Right lung (tissue), 2 donors: ENCODE measurements at regions not wholly inside any gene's neighbourhood (a gene's known extent, or its start where the extent isn't known, plus 50 kb on each side); places are given as distances from the start of the nearest gene placed in this dataset.
"Not testable (repeated sequence)": the region's sequence is repeated elsewhere in the genome, so short reads cannot be mapped to it uniquely, and the experiment has no call there.

Experiments used
- DNase-seq, 2 donors: peaks; one replicate each; pipeline ENCODE4 v3.0.0-alpha.2; 2013

DNA sequence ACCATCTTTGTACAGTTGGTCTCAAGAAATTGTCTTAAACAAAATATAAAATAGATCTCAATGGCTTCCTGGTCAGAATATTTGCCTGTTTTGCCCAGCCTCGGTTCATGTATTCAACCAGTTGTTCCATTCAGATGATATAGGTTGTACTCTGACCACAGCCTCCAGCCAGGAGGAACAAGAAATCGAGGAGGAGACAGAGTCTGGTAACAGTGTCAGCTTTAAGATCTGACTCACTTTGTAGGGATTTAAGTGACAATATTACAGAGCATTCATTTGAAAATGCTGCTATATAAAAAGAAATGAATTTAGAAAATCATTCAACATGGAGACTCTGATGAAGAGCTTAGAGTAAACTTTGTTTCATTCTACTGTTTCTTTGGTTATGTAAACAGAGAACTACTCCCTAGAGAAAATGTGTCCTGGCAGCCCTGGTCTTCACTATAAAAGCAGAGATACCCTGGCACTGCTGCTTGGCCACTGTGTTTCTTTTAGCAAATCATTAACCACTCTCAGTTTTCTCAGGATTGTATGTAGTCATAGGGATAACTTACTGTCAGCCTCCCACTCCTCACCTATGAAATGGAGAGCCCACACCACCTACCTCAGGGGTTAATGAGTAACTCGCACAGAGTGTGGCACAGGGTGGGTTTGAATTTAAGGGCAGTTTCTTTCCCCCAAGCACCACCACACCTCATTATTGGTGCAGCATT is 53.5 kb downstream of the PAGE2 start:
- DNase-seq: no peak

DNA sequence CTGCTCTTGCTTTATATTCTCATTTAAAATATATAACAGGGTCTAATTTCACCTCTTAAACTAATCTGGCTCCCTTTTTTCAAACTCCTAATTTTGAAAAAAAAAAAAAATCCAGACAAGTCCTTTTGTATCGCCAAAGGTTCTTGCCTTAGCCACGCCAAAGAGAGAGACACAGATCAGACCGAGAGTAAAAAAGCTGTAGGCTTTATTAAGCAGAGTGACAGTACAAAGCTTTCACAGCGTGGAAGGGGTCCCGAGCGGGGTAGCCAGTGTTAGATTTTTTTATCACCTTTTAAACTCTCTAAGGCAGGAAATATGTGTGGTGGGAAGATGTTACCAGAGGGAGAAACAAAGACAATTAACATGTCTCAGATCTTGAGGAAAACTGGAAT is 54.1 kb downstream of the PAGE2 start:
- DNase-seq: no peak

- DNase-seq: no peak
These were observed 54.8 kb downstream of the PAGE2 start for GRCh38 chrX:55143621-55144020.

DNA sequence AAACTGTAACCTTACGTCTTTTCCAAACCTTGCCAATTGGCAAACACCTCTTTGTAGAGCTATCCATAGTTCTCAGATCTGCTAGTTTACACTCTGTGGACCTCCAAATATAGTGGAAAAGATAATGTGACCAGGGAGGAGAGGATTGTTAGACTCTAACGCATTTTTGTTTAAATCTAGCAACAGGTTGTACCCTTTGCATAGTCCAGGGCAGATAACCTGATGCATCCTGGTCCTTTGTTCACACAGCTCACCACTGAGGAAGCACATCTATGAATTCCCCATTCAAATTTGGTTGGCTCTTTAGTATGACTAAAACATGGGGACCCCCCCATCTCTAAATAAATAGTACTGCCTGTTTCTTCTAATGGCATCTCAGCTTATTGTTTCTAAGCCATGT is 55.9 kb downstream of the PAGE2 start:
- DNase-seq: no peak

- no peak for DNase-seq
These were observed 60.4 kb downstream of the PAGE2 start for GRCh38 chrX:55149242-55149641.

DNA sequence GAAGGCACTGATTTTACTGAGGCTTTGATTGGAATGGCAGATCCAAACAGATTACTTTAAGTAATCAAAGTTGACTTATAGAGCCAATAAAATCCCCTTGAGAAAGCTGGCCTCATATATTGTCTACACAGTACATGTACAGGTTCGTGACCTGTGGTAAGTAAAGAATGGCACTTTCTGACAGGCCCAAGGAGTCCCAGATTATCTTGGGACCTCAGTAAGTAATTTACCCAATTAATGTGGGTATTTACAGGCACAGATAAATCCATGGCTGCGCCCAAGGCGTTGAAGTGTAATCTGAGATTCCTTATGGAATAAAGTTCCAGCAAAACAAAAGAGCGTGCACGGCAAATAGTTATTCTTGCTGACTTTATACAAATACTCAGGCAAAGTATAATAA is 62.4 kb downstream of the PAGE2 start:
- DNase-seq: no peak

DNA sequence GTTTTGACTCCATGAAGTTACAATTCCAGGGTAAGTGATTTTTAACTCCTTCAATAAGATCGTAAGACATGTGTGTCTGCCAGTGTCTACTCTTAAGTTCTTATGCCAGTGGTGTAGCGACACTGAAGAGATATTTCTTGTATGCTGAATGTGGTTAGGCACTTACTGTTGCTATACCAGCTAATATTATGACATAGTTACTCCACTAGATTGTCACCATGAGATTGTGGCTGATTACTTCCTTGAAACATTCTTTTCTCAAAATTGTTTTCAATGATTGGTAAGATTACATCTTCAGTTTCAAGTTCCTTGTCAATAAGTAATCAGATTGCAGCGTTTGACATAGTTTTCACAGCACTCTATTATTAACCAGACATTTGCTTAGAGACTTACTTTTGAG is 60.6 kb upstream of the PAGE5 start:
- no peak for DNase-seq

- DNase-seq: peak; percentile 92 to 93
These were observed 59.2 kb upstream of the PAGE5 start for GRCh38 chrX:55160685-55161552.

DNA sequence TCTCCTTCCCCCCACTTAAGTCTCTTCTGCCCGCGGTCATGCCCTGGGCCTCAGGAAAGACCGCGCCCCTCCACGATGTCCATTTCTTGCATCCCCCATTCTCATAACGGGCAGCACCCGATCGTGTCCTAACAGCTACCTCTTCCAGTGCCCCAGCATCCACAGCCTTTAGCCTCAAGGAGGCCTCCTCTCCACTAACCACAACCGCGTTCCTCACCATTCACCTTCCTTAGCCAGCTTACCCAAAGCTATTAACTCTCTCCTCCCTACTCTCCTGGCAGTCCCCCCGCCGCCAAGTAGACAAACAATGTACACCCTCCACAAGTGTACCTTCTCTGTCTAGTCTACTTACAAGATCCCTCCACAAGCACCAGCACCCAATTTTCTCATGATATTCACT is 58.6 kb upstream of the PAGE5 start:
- DNase-seq: no peak

GRCh38 chrX:55163171-55163570 is 57.0 kb upstream of the PAGE5 start:
- no peak for DNase-seq

DNA sequence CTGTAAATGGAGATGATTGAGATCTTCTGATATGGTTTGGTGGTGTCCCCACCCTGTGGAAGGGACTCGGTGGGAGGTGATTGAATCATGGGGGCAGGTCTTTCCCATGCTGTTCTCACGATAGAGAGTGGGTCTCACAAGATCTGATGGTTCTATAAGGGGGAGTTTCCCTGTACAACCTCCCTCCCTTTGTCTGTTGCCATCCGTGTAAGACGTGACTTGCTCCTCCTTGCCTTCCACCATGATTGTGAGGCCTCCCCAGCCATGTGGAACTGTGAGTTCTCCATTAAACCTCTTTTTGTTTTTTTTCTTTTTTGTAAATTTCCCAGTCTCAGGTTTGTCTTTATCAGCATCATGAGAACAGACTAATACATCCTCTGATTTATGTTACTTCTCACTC is 55.1 kb upstream of the PAGE5 start:
- not testable (repeated sequence) for DNase-seq

DNA sequence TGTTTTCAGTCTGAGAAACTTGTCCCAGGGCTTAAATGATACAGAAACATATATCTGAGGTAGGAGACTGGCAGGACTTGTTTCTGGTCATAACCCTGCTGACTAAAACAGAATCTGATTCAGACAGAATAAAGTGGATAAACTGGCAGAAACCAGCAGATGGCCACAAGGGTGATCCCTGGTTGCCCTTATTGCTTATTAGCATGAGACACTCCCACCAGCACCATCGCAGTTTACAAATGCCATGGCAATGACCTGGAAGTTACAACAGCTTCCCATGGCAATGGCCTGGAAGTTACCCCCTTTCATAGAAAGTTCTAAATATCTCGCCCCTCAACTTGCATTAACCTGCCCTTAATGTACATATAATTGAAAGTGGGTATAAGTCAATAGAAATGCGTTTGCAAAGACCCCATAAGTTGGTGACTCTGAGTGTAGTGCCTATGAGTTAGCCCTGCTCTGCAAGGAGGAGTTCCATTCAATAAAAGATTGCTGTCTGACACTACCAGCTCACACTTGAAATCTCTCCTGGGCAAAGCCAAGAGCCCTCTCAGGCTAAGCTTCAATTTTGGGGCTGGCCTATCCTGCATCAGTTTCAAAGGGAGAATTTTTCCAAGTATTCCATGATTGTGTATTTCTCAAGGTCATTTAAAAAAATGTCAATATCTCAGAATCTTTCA is 52.9 kb upstream of the PAGE5 start:
- DNase-seq: no peak

GRCh38 chrX:55167901-55168300 is 52.2 kb upstream of the PAGE5 start:
- no peak for DNase-seq

DNA sequence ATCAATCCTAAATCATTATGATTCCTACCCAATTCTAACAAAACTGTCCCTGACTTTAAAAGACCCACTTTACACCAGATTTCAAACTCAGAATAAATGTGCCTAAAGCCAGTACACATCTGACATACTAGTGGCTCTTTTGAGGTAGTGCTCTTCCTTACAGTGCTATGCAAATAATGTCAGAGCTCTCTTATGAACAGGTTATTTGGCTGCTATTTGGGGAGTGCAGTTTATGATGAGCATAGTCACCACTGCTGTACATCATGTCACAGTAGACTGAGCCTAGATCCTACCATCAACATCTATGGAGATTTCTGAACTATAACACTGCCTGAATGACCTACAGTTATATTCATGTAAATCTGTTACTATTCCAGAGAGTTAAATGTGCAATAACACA is 50.4 kb upstream of the PAGE5 start:
- DNase-seq: no peak
